IPS-NIHi7 (cell line): ENCODE measurements at regions not wholly inside any gene's neighbourhood (a gene's known extent, or its start where the extent isn't known, plus 50 kb on each side); places are given as distances from the start of the nearest gene placed in this dataset.
"Not testable (repeated sequence)": the region's sequence is repeated elsewhere in the genome, so short reads cannot be mapped to it uniquely, and the experiment has no call there.

ENCODE experiments used
- DNase-seq: peaks from one replicate; pipeline ENCODE4 v3.0.0; 2012; ENCODE audit warnings: mixed read lengths; ENCODE audit errors: extremely low spot score

- DNase-seq: no peak
These were observed 161.5 kb upstream of the WDR1 start for GRCh38 chr4:10278071-10278470.

GRCh38 chr4:10276152-10276551 is 159.6 kb upstream of the WDR1 start:
- DNase-seq: no peak

- DNase-seq: no peak
These were observed 159.1 kb upstream of the WDR1 start for GRCh38 chr4:10275696-10276095.

GRCh38 chr4:10273030-10273429 is 156.4 kb upstream of the WDR1 start:
- no peak for DNase-seq

GRCh38 chr4:10272511-10272910 is 155.9 kb upstream of the WDR1 start:
- DNase-seq: no peak

- DNase-seq: no peak
These were observed 150.5 kb upstream of the WDR1 start for GRCh38 chr4:10267066-10267465.

GRCh38 chr4:10260777-10261176 is 144.2 kb upstream of the WDR1 start:
- DNase-seq: no peak

GRCh38 chr4:10259976-10260375 is 143.4 kb upstream of the WDR1 start:
- DNase-seq: no peak

GRCh38 chr4:10256203-10256602 is 139.6 kb upstream of the WDR1 start:
- DNase-seq: no peak

- no peak for DNase-seq
These were observed 137.2 kb upstream of the WDR1 start for GRCh38 chr4:10253765-10254164.

GRCh38 chr4:10245751-10246150 is 129.2 kb upstream of the WDR1 start:
- no peak for DNase-seq

- peak; percentile 0 for DNase-seq
These were observed 127.3 kb upstream of the WDR1 start for GRCh38 chr4:10243856-10244255.

- no peak for DNase-seq
These were observed 124.1 kb upstream of the WDR1 start for GRCh38 chr4:10240691-10241090.

GRCh38 chr4:10239982-10240654 is 123.5 kb upstream of the WDR1 start:
- peak; percentile 7 for DNase-seq

GRCh38 chr4:10237131-10237530 is 120.5 kb upstream of the WDR1 start:
- no peak for DNase-seq

GRCh38 chr4:10232114-10232513 is 115.5 kb upstream of the WDR1 start:
- no peak for DNase-seq

GRCh38 chr4:10226756-10227155 is 110.2 kb upstream of the WDR1 start:
- no peak for DNase-seq

GRCh38 chr4:10225096-10225495 is 108.5 kb upstream of the WDR1 start:
- DNase-seq: no peak

GRCh38 chr4:10223782-10224181 is 107.2 kb upstream of the WDR1 start:
- no peak for DNase-seq

GRCh38 chr4:10213481-10213880 is 96.9 kb upstream of the WDR1 start:
- DNase-seq: not testable (repeated sequence)

- DNase-seq: no peak
These were observed 96.3 kb upstream of the WDR1 start for GRCh38 chr4:10212901-10213300.

GRCh38 chr4:10212400-10212799 is 95.8 kb upstream of the WDR1 start:
- no peak for DNase-seq

- peak; percentile 3 for DNase-seq
These were observed 90.5 kb upstream of the WDR1 start for GRCh38 chr4:10207116-10207515.

GRCh38 chr4:10205223-10205622 is 88.6 kb upstream of the WDR1 start:
- DNase-seq: no peak
